Small intestine (tissue), 7 donors: ENCODE measurements at regions not wholly inside any gene's neighbourhood (a gene's known extent, or its start where the extent isn't known, plus 50 kb on each side); places are given as distances from the start of the nearest gene placed in this dataset.
A peak's percentile ranks its signal among the peaks of the same experiment; 100 is the strongest.

Experiments
- DNase-seq, 2 donors: peaks; one replicate each; pipeline versions ENCODE4 v3.0.0 to v3.0.0-alpha.2; 2013
- FAIRE-seq: peaks from 2 replicates; lab custom pipeline; 2012; peaks lifted over from hg19 to GRCh38; lab: Jason Lieb, UNC
- H3K27ac ChIP-seq, 3 donors: one replicate each; pipeline ENCODE4 v1.5.1; 2013; ENCODE audit warnings: low read length in 2 of 3, mild to moderate bottlenecking in 2 of 3, control low read depth in 1 of 3, inconsistent platforms in 1 of 3, low read depth in 1 of 3, moderate library complexity in 1 of 3
- H3K27me3 ChIP-seq, 3 donors: one replicate each; pipeline ENCODE4 v1.6.1; 2013; ENCODE audit warnings: low read length in 3 of 3, inconsistent platforms in 1 of 3; ENCODE audit not compliant: control insufficient read depth in 3 of 3, insufficient read depth in 3 of 3
- H3K36me3 ChIP-seq, 3 donors: one replicate each; pipeline ENCODE4 v1.6.1; 2013; ENCODE audit warnings: low read length in 3 of 3, inconsistent platforms in 1 of 3, low read depth in 1 of 3, mild to moderate bottlenecking in 1 of 3, moderate library complexity in 1 of 3; ENCODE audit not compliant: control insufficient read depth in 3 of 3, insufficient read depth in 2 of 3
- H3K4me1 ChIP-seq, 3 donors: one replicate each; pipeline ENCODE4 v1.6.1; 2013; ENCODE audit warnings: low read length in 2 of 3, inconsistent platforms in 1 of 3, low read depth in 1 of 3, mild to moderate bottlenecking in 1 of 3, moderate library complexity in 1 of 3; ENCODE audit not compliant: control insufficient read depth in 3 of 3, insufficient read depth in 2 of 3
- H3K4me3 ChIP-seq, 3 donors: one replicate each; pipeline ENCODE4 v1.5.1; 2013; ENCODE audit warnings: low read length in 3 of 3, control low read depth in 1 of 3, inconsistent platforms in 1 of 3, low read depth in 1 of 3, mild to moderate bottlenecking in 1 of 3, moderate library complexity in 1 of 3
- H3K9me3 ChIP-seq, 2 donors: one replicate each; pipeline ENCODE4 v1.6.1; 2013; ENCODE audit warnings: low read depth in 1 of 2, low read length in 1 of 2; ENCODE audit not compliant: control insufficient read depth in 2 of 2, insufficient read depth in 1 of 2
- WGBS, 3 donors: extraction: QIAGEN DNeasy Blood & Tissue Kit; methylation state at CpG; one replicate each; pipeline ENCODE4 v1.1.7; 2013; 5-methylcytosine and 5-hydroxymethylcytosine counted together
- donor health status: healthy with polysubstance abuse.
- donor health status: control.
- donor health status: control.
- donor health status: Bipolar disorder and iron deficiency.
- donor health status: healthy.

DNA sequence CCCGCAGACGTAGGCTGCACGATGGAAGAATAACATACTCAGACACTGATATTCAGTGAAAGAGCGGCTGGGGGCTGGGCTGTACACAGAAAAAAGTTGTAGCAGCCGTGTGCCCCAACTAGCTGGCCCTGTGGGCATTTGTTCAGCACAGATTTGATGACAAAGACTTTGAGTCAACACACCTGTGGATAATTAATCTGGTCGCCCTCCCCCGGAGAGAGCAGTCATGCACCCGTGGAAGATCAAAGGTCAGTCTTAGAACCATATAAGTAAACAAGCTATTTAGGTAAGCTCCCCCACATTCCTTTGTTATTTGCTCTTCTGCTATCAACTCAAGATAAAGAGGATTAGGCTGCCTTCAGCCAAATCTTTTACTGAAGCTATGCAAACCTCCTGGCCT lies 148.4 kb upstream of the HMCN1 start:
- H3K27me3 ChIP-seq = no peaks in the 10 kb centered on the region
- no peaks in the 10 kb centered on the region for H3K4me1 ChIP-seq
- H3K9me3 ChIP-seq = peaks cover 0 to 57% of the 10 kb centered on the region in 2 donors
- H3K4me3 ChIP-seq = no peak overlapping the region
- WGBS, 3 donors = 47 to 70% (median 69%) methylated on average over 8 of the region's 8 CpGs
- FAIRE-seq (no peak), DNase-seq (peak in 1 of 2 donors; percentile 71)
- peaks cover 0 to 2% (median 0%) of the 10 kb centered on the region in 3 donors for H3K36me3 ChIP-seq
- H3K27ac ChIP-seq = no peak overlapping the region

GRCh38 chr1:185581961-185582725 lies 152.0 kb upstream of the HMCN1 start:
- Histone ChIP-seq H3K36me3 (peaks cover 0 to 2% (median 0%) of the 10 kb centered on the region in 3 donors), H3K27ac (no peak overlapping the region), H3K4me1 (no peaks in the 10 kb centered on the region), H3K4me3 (no peak overlapping the region), H3K9me3 (peaks cover 0 to 64% of the 10 kb centered on the region in 2 donors), H3K27me3 (no peaks in the 10 kb centered on the region)
- no peak for DNase-seq
- no peak for FAIRE-seq
- WGBS, 3 donors = 93 to 96% (median 93%) methylated on average over 4 of the region's 4 CpGs

GRCh38 chr1:185581020-185581419 lies 153.2 kb upstream of the HMCN1 start:
- Histone ChIP-seq H3K27me3 (no peaks in the 10 kb centered on the region), H3K4me3 (no peak overlapping the region), H3K36me3 (no peaks in the 10 kb centered on the region), H3K9me3 (peaks cover 0 to 56% of the 10 kb centered on the region in 2 donors), H3K4me1 (no peaks in the 10 kb centered on the region), H3K27ac (no peak overlapping the region)
- DNase-seq (no peak), FAIRE-seq (no peak)
- 46 to 76% (median 62%) methylated on average over 2 of the region's 2 CpGs for WGBS, 3 donors

DNA sequence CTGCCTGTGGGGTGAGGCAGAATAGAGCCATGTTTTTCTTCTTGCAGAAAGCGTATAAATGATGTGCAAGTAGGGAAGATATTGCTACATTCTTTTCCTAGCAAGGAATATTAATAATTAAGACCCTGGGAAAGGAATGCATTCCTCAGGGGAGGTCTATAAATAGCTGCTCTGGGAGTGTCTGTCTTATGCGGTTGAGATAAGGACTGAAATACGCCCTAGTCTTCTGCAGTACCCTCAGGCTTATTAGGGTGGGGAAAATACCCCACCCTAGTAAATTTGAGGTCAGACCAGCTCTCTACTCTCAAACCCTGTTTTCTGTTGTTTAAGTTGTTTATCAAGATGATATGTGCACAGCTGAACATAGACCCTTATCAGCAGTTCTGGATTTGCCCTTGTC lies 155.9 kb upstream of the HMCN1 start:
- no peak overlapping the region for H3K27ac ChIP-seq
- peaks cover 0 to 34% of the 10 kb centered on the region in 2 donors for H3K9me3 ChIP-seq
- no peaks in the 10 kb centered on the region for H3K27me3 ChIP-seq
- no peak for FAIRE-seq
- no peak overlapping the region for H3K4me3 ChIP-seq
- WGBS, 3 donors = 79 to 92% (median 89%) methylated on average over 3 of the region's 3 CpGs
- DNase-seq = no peak
- H3K4me1 ChIP-seq = peaks cover 0 to 8% (median 2%) of the 10 kb centered on the region in 3 donors
- no peaks in the 10 kb centered on the region for H3K36me3 ChIP-seq

GRCh38 chr1:185574139-185574875 lies 159.9 kb upstream of the HMCN1 start:
- Histone ChIP-seq H3K27me3 (no peaks in the 10 kb centered on the region), H3K4me3 (no peak overlapping the region), H3K36me3 (no peaks in the 10 kb centered on the region), H3K4me1 (peaks cover 2 to 32% (median 2%) of the 10 kb centered on the region in 3 donors), H3K27ac (peak overlapping the region in 1 of 3 donors; percentile 19), H3K9me3 (peaks cover 0 to 12% of the 10 kb centered on the region in 2 donors)
- FAIRE-seq (no peak), DNase-seq (peak; percentile 32 to 66)
- WGBS, 3 donors = 54 to 82% (median 61%) methylated on average over 4 of the region's 4 CpGs

DNA sequence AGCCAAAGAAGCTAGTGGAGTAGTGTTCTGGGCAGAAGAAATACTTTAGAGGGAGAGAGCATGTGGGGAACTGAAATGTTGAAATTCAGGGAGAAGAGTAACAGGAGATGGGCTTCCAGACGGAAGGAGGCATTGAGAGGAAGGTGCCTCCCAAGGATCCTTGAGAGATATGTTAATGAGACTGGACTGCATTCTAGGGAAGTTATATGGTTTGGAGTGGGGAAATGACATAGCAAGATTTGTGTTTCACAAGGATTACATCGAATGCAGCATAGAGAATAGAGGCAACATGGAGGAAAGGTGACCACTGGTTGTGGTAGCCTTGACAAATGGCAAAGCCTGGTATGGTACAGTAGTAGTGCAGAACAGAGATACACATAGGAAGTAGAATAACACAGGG lies 160.5 kb upstream of the HMCN1 start:
- no peaks in the 10 kb centered on the region for H3K27me3 ChIP-seq
- H3K27ac ChIP-seq = peak overlapping the region in 1 of 3 donors; percentile 19
- H3K36me3 ChIP-seq = no peaks in the 10 kb centered on the region
- peak in 1 of 2 donors; percentile 21 for DNase-seq
- H3K4me1 ChIP-seq = peaks cover 2 to 32% (median 2%) of the 10 kb centered on the region in 3 donors
- FAIRE-seq = no peak
- WGBS, 3 donors = 73 to 88% (median 78%) methylated on average over 2 of the region's 2 CpGs
- no peak overlapping the region for H3K4me3 ChIP-seq
- peaks cover 0 to 10% of the 10 kb centered on the region in 2 donors for H3K9me3 ChIP-seq

- H3K27me3 ChIP-seq = no peaks in the 10 kb centered on the region
- H3K36me3 ChIP-seq = no peaks in the 10 kb centered on the region
- no peak overlapping the region for H3K4me3 ChIP-seq
- no peak for FAIRE-seq
- peaks cover 2 to 32% (median 2%) of the 10 kb centered on the region in 3 donors for H3K4me1 ChIP-seq
- H3K27ac ChIP-seq = peak overlapping the region in 1 of 3 donors; percentile 19
- H3K9me3 ChIP-seq = peaks cover 0 to 5% of the 10 kb centered on the region in 2 donors
- WGBS, 3 donors = 71 to 87% (median 78%) methylated on average over 3 of the region's 3 CpGs
- no peak for DNase-seq
These were observed 161.0 kb upstream of the HMCN1 start for GRCh38 chr1:185573162-185573561.

- WGBS, 3 donors = 16 to 69% (median 27%) methylated on average over 5 of the region's 5 CpGs
- FAIRE-seq (no peak), DNase-seq (peak; percentile 85 to 93)
- no peaks in the 10 kb centered on the region for H3K27me3 ChIP-seq
- peak overlapping the region in 1 of 3 donors; percentile 81 for H3K27ac ChIP-seq
- no peaks in the 10 kb centered on the region for H3K36me3 ChIP-seq
- no peaks in the 10 kb centered on the region for H3K9me3 ChIP-seq
- no peak overlapping the region for H3K4me3 ChIP-seq
- H3K4me1 ChIP-seq = peaks cover 2 to 46% (median 7%) of the 10 kb centered on the region in 3 donors
These were observed 163.2 kb upstream of the HMCN1 start for GRCh38 chr1:185570962-185571361.
